ENCODE measurements at regions not wholly inside any gene's neighbourhood (a gene's known extent, or its start where the extent isn't known, plus 50 kb on each side); places are given as distances from the start of the nearest gene placed in this dataset.

GRCh38 chr1:101300916-101301315 is 64.1 kb downstream of the S1PR1 start:
- H3K23me2 ChIP-seq (ENCODE audit: low read depth, low read length): no peaks in the 10 kb centered on the region
- no peak overlapping the region for H2BK5ac ChIP-seq (ENCODE audit: low read depth, low read length)
- no peak for DNase-seq (ENCODE audit: low read depth in 1 of 2, low spot score in 2 of 2)
- no peak overlapping the region; the same call in 1 of the 2 replicates for H4K8ac ChIP-seq (ENCODE audit: extremely low read depth, insufficient read depth, low read length)
- H3K14ac ChIP-seq (ENCODE audit: insufficient read length): no peak overlapping the region
- ChIA-PET POLR2A (ENCODE audit: partially characterized antibody) (no interaction called here), CTCF (ENCODE audit: partially characterized antibody) (interaction anchor here (0.6 to 4.0 kb wide), 13 partner anchors 9 to 205 kb away, joined by 3 to 19 read pairs (median 5); no protein-coding TSS in a partner anchor)
- no peak overlapping the region for H4K5ac ChIP-seq (ENCODE audit: insufficient read length, low read depth, low read length)
- H3K4ac ChIP-seq (replicated peaks; ENCODE audit: insufficient read length, low read depth, low read length): no peak overlapping the region
- whole genome bisulfite sequencing, 2 experiments (ENCODE audit: extremely low coverage in 1 of 2, insufficient coverage in 1 of 2, insufficient read length in 1 of 2, insufficient replicate concordance in 2 of 2, low coverage in 1 of 2, low lambda C conversion rate in 2 of 2, missing lambda C conversion rate in 1 of 2): 94% methylated on average over 7 of the region's 7 CpGs; no CpG with 5 or more reads in 1 of the 2 experiments
- no peak overlapping the region for H3K27ac ChIP-seq (ENCODE audit: low read depth, low read length)
- no peaks in the 10 kb centered on the region for H3K79me1 ChIP-seq (ENCODE audit: low read depth, low read length)
- H3K4me2 ChIP-seq (ENCODE audit: insufficient read depth in 1 of 2, low read depth in 2 of 2, low read length in 2 of 2): no peak overlapping the region
- H3K23ac ChIP-seq (ENCODE audit: insufficient read length): no peak overlapping the region
- no peaks in the 10 kb centered on the region for H3K79me2 ChIP-seq (ENCODE audit: control insufficient read depth in 1 of 2, insufficient read depth in 2 of 2, low read length in 2 of 2)
- no peak overlapping the region for H2BK15ac ChIP-seq (ENCODE audit: low read length)
- H2BK12ac ChIP-seq (ENCODE audit: low read depth, low read length): no peak overlapping the region
- no peak overlapping the region for H4K91ac ChIP-seq (replicated peaks; ENCODE audit: insufficient read length, low read length)
- FAIRE-seq: no peak
- H3K36me3 ChIP-seq (ENCODE audit: control insufficient read depth in 2 of 4, insufficient read depth in 4 of 4, low read length in 3 of 4): no peaks in the 10 kb centered on the region
- no peak overlapping the region for H3K18ac ChIP-seq (ENCODE audit: extremely low read depth, low read length)
- H3K9ac ChIP-seq (replicated peaks in 1 of 4; ENCODE audit: extremely low read depth in 1 of 4, low read depth in 3 of 4, low read length in 3 of 4): no peak overlapping the region
- H4K20me1 ChIP-seq (replicated peaks in 1 of 2; ENCODE audit: control insufficient read depth in 1 of 2, insufficient read depth in 2 of 2, low read length in 2 of 2): no peaks in the 10 kb centered on the region
- peak overlapping the region; percentile 33; the same call in 1 of the 2 replicates for H2AFZ ChIP-seq (ENCODE audit: low read length)
- H3K27me3 ChIP-seq (replicated peaks in 1 of 4; ENCODE audit: control insufficient read depth in 3 of 4, extremely low read depth in 1 of 4, insufficient read depth in 3 of 4, low read length in 3 of 4): no peaks in the 10 kb centered on the region
- no peaks in the 10 kb centered on the region for H3K4me1 ChIP-seq (replicated peaks in 1 of 4; ENCODE audit: control insufficient read depth in 3 of 4, insufficient read depth in 4 of 4, low read length in 3 of 4)
- no peak overlapping the region for H2BK20ac ChIP-seq (ENCODE audit: low read length)
- H2BK120ac ChIP-seq (replicated peaks; ENCODE audit: low read depth, low read length): no peak overlapping the region
- no peak overlapping the region for H3K4me3 ChIP-seq (ENCODE audit: extremely low read depth in 1 of 4, insufficient read depth in 2 of 4, low read depth in 3 of 4, low read length in 4 of 4)
- no peak overlapping the region for H2AK5ac ChIP-seq (ENCODE audit: low read depth, low read length)
- H3K9me3 ChIP-seq (ENCODE audit: insufficient read depth in 2 of 2, low read depth in 1 of 2, low read length in 1 of 2): no peaks in the 10 kb centered on the region
- no peak overlapping the region for H3K56ac ChIP-seq (replicated peaks; ENCODE audit: insufficient read length, low read depth, low read length)
- TF ChIP-seq CBX5 (IDR thresholded peaks at IDR 0.05; ENCODE audit: low read depth, low read length): no peak
